BJ (cell line): ENCODE measurements at regions not wholly inside any gene's neighbourhood (a gene's known extent, or its start where the extent isn't known, plus 50 kb on each side); places are given as distances from the start of the nearest gene placed in this dataset.

Experiments
- CTCF ChIA-PET: fragments of 350-600 bp; formaldehyde crosslinking; extraction: SDS; loops from one replicate; lab custom pipeline; 2021; ENCODE audit warnings: antibody characterized with exemption, inconsistent platforms; lab: Yijun Ruan, JAX
- POLR2A ChIA-PET: fragments of 300-600 bp; sonication (Branson Sonifier 250); formaldehyde crosslinking; extraction: SDS; loops from one replicate; lab custom pipeline; 2021; ENCODE audit warnings: antibody characterized with exemption; lab: Charles Lee
- DNase-seq: peaks from one replicate; pipeline ENCODE4 v3.0.0-alpha.2; 2011; ENCODE audit warnings: low read depth
- H3K27me3 ChIP-seq: 2 replicates; pipeline ENCODE4 v1.6.0; 2011; ENCODE audit warnings: low read length; ENCODE audit not compliant: control insufficient read depth, insufficient read depth
- H3K36me3 ChIP-seq: 2 replicates; pipeline ENCODE4 v1.5.1; 2011; ENCODE audit warnings: low read length; ENCODE audit not compliant: control insufficient read depth, insufficient read depth
- H3K4me3 ChIP-seq: 2 replicates; pipeline ENCODE4 v1.5.1; 2011; ENCODE audit warnings: low read depth, mild to moderate bottlenecking, control low read depth, low read length
- TF ChIP-seq, protein P1 (sequence below): IDR thresholded peaks from 2 replicates; pipeline ENCODE4 v1.5.1; 2011; ENCODE audit warnings: low read depth, mild to moderate bottlenecking, control low read depth, inconsistent platforms, low read length, moderate library complexity; ENCODE audit not compliant: insufficient read depth

DNA sequence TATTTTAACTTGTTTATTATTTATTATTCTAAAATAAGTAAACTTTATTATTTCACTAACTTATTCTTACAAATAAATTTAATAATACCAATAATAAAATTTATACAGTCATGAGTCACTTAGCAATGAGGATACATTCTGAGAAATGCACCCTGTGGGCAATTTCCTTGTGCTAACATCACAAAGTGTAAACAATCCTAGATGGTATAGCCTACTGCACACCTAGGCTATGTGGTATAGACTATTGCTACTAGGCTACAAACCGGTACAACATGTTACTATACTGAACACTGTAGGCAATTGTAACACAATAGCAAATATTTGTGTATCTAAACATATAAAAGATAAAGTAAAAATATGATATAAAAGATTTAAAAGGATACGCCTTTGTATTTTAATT is 479.5 kb downstream of the EPHA5 start:
- Histone ChIP-seq H3K36me3 (no peaks in the 10 kb centered on the region), H3K4me3 (no peak overlapping the region), H3K27me3 (no peaks in the 10 kb centered on the region)
- ChIA-PET CTCF (no interaction called here), POLR2A (no interaction called here)
- TF ChIP-seq, protein P1, sequence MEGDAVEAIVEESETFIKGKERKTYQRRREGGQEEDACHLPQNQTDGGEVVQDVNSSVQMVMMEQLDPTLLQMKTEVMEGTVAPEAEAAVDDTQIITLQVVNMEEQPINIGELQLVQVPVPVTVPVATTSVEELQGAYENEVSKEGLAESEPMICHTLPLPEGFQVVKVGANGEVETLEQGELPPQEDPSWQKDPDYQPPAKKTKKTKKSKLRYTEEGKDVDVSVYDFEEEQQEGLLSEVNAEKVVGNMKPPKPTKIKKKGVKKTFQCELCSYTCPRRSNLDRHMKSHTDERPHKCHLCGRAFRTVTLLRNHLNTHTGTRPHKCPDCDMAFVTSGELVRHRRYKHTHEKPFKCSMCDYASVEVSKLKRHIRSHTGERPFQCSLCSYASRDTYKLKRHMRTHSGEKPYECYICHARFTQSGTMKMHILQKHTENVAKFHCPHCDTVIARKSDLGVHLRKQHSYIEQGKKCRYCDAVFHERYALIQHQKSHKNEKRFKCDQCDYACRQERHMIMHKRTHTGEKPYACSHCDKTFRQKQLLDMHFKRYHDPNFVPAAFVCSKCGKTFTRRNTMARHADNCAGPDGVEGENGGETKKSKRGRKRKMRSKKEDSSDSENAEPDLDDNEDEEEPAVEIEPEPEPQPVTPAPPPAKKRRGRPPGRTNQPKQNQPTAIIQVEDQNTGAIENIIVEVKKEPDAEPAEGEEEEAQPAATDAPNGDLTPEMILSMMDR, result no peak
- DNase-seq, result no peak

DNA sequence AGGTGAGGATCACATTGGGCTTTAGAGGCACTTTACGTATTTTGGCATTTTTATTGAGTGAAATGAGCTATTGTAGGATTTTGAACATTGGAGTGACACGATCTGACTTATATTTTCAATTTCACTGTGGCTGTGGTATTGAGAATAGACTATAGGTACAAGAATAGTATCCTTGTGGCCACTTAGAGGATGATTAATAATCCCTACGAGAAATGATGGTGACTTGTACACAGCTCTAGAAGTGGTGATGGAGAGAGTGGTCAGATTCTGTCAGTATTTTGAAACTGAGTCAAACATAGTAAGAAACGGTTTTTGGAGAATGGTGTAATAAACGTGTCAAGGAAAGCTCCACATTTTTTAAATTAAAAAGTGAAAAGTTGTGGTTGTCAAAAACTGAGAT is 494.7 kb downstream of the EPHA5 start:
- Histone ChIP-seq H3K4me3 (no peak overlapping the region), H3K36me3 (no peaks in the 10 kb centered on the region), H3K27me3 (no peaks in the 10 kb centered on the region)
- POLR2A ChIA-PET, result no interaction called here
- no peak for DNase-seq
- CTCF ChIA-PET, result no interaction called here
- TF ChIP-seq, protein P1, result no peak

DNA sequence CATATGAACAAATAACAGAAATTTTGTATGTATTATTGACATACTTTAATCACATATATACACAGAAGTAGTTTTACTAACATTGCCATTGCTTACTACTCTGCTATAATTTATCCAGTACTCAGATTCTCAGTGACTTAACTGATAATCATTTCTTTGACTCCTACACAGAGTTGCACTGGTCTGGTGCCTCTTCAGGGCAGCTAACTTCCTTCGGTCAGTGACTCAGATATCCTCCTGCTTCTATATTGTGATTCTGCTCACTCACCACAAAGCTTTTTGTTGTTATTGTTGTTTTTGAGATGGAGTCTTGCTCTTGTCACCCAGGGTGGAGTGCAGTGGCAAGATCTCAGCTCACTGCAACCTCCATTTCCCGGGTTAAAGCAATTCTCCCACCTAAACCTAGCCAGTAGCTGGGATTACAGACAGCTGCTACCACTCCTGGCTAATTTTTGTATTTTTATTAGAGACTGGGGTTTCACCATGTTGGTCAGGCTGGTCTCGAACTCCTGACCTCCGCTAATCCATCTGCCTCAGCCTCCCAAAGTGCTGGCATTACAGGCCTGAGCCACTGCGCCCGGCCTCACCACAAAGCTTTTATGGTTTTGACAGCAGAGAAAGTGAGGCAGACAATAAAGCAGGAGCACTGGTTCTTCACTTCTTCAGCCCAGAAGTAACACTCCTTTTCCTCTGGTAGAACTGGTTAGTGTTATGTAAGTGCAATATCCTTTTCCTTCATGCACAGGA is 499.3 kb downstream of the EPHA5 start:
- Histone ChIP-seq H3K4me3 (no peak overlapping the region), H3K36me3 (no peaks in the 10 kb centered on the region), H3K27me3 (no peaks in the 10 kb centered on the region)
- TF ChIP-seq, protein P1, result no peak
- ChIA-PET CTCF (no interaction called here), POLR2A (no interaction called here)
- DNase-seq, result no peak

DNA sequence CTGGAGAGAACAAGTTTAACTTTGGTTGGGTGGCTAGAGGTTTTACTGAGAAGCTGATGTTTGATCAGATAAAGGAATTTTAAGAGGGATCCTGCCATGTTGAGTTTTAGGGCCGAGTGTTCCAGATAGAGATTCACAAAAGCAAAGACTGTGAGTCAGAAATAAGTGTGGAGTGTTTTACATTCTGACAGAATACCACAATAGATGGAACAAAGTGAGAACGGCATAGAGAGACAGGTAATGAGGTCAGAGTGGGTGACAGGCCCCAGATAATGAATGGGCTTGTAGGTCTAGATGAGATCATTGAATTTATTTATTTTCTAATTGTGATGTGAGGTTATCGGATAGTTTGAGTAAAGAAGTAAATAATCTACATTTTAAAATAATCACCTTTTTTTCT is 502.6 kb downstream of the EPHA5 start:
- no peak for DNase-seq
- TF ChIP-seq, protein P1, result no peak
- Histone ChIP-seq H3K27me3 (no peaks in the 10 kb centered on the region), H3K4me3 (no peak overlapping the region), H3K36me3 (no peaks in the 10 kb centered on the region)
- ChIA-PET POLR2A (no interaction called here), CTCF (no interaction called here)

DNA sequence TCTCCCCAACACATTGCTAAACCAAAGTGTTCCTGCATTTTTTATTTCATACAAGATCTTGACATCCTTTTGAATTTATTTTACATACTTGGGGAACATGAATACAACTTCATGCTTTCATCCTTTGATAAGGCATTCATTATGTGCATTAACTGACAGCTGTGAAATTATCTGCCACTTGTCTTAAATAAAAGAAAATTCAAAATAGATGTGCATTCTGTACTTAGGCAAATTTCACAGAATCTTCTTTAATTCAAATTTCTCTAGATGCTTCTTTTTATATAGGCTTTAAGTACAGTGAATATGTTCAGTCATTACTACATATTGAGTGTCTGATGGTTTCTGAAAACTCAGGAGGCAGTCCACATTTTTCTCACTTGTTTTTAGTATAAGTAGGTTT is 518.1 kb downstream of the EPHA5 start:
- no peaks in the 10 kb centered on the region for H3K27me3 ChIP-seq
- POLR2A ChIA-PET, result no interaction called here
- CTCF ChIA-PET, result no interaction called here

More for the DNA sequence above, 518.1 kb downstream of the EPHA5 start:
- no peaks in the 10 kb centered on the region for H3K36me3 ChIP-seq
- TF ChIP-seq, protein P1, result no peak
- no peak overlapping the region for H3K4me3 ChIP-seq
- DNase-seq, result no peak
